Naive thymus-derived CD4-positive, alpha-beta T cell (primary cell): ENCODE measurements at regions not wholly inside any gene's neighbourhood (a gene's known extent, or its start where the extent isn't known, plus 50 kb on each side); places are given as distances from the start of the nearest gene placed in this dataset.

Experiments
- ATAC-seq: fragments of 150-1000 bp; cut with Tn5 transposase; 2 replicates; pipeline ENCODE4 v1.10.0; 2021; ENCODE audit warnings: mild to moderate bottlenecking, moderate library complexity
- CTCF ChIA-PET: fragments of 350-600 bp; sonication (Branson Sonifier 250); formaldehyde crosslinking; loops from one replicate; lab custom pipeline; 2021; ENCODE audit warnings: antibody characterized with exemption; lab: Charles Lee
- POLR2A ChIA-PET: fragments of 350-600 bp; sonication (Branson Sonifier 250); formaldehyde crosslinking; loops from one replicate; lab custom pipeline; 2021; ENCODE audit warnings: antibody characterized with exemption, inconsistent platforms; lab: Charles Lee
- DNase-seq, 9 donors: peaks; one replicate each; pipeline versions ENCODE4 v3.0.0 to v3.0.0-alpha.2; 2020 to 2022; ENCODE audit warnings: mixed read lengths in 1 of 9
- H3K27ac ChIP-seq: one replicate; pipeline ENCODE4 v1.7.0; 2013; ENCODE audit warnings: mild to moderate bottlenecking, low read depth, low read length, moderate library complexity
- H3K27me3 ChIP-seq, 2 donors: one replicate each; pipeline ENCODE4 v1.7.0; 2013; ENCODE audit warnings: low read length in 2 of 2, mild to moderate bottlenecking in 2 of 2, moderate library complexity in 2 of 2; ENCODE audit not compliant: control insufficient read depth in 2 of 2, insufficient read depth in 2 of 2
- H3K36me3 ChIP-seq, 3 experiments: 1 replicate in 2 of 3; 2 replicates in 1 of 3; pipeline ENCODE4 v1.7.0; 2013; ENCODE audit warnings: low read length in 3 of 3, mild to moderate bottlenecking in 3 of 3, moderate library complexity in 1 of 3; ENCODE audit not compliant: insufficient read depth in 3 of 3, control insufficient read depth in 2 of 3
- H3K4me1 ChIP-seq, 2 donors: one replicate each; pipeline ENCODE4 v1.7.0; 2013; ENCODE audit warnings: low read length in 2 of 2, mild to moderate bottlenecking in 2 of 2, moderate library complexity in 1 of 2; ENCODE audit not compliant: control insufficient read depth in 2 of 2, insufficient read depth in 2 of 2
- H3K4me3 ChIP-seq: 2 replicates; pipeline ENCODE4 v1.7.0; 2013; ENCODE audit warnings: mild to moderate bottlenecking, low read length
- H3K9me3 ChIP-seq, 3 experiments: 1 replicate in 2 of 3; 2 replicates in 1 of 3; pipeline ENCODE4 v1.7.0; 2013; ENCODE audit warnings: low read length in 3 of 3; ENCODE audit not compliant: control insufficient read depth in 2 of 3
- H3K27ac Mint-ChIP-seq, 9 donors: one replicate each; pipeline ENCODE4 v1.8.0; 2020 to 2022; ENCODE audit warnings: mixed read lengths in 9 of 9, mild to moderate bottlenecking in 8 of 9, moderate library complexity in 5 of 9, inconsistent platforms in 2 of 9
- H3K27me3 Mint-ChIP-seq, 5 donors: one replicate each; pipeline ENCODE4 v1.8.0; 2021 to 2022; ENCODE audit warnings: mixed read lengths in 5 of 5, mild to moderate bottlenecking in 1 of 5
- H3K36me3 Mint-ChIP-seq, 5 donors: one replicate each; pipeline ENCODE4 v1.8.0; 2020 to 2022; ENCODE audit warnings: mixed read lengths in 5 of 5, mild to moderate bottlenecking in 3 of 5, inconsistent platforms in 1 of 5
- H3K4me1 Mint-ChIP-seq, 7 donors: one replicate each; pipeline ENCODE4 v1.8.0; 2020 to 2022; ENCODE audit warnings: mixed read lengths in 7 of 7, mild to moderate bottlenecking in 3 of 7, inconsistent platforms in 1 of 7
- H3K4me3 Mint-ChIP-seq, 10 donors: one replicate each; pipeline ENCODE4 v1.8.0; 2020 to 2022; ENCODE audit warnings: mild to moderate bottlenecking in 10 of 10, mixed read lengths in 10 of 10, moderate library complexity in 6 of 10, inconsistent platforms in 2 of 10
- H3K9me3 Mint-ChIP-seq, 11 donors: one replicate each; pipeline ENCODE4 v1.8.0; 2020 to 2022; ENCODE audit warnings: mixed read lengths in 11 of 11, mild to moderate bottlenecking in 4 of 11, inconsistent platforms in 1 of 11, moderate library complexity in 1 of 11
- intact Hi-C, 2 donors: fragments of 100-400 bp; cut with micrococcal nuclease; formaldehyde crosslinking; loops; one replicate each; pipeline ENCODE4 v1.15.1; 2023

- Histone ChIP-seq H3K36me3 (no peaks in the 10 kb centered on the region), H3K27me3 (no peaks in the 10 kb centered on the region), H3K4me3 (no peak overlapping the region), H3K4me1 (no peaks in the 10 kb centered on the region), H3K27ac (no peak overlapping the region), H3K9me3 (no peaks in the 10 kb centered on the region)
- no peak for ATAC-seq
- CTCF ChIA-PET, result no interaction called here
- Mint-ChIP-seq H3K27ac (no peak overlapping the region), H3K4me1 (no peaks in the 10 kb centered on the region), H3K4me3 (no peak overlapping the region), H3K9me3 (peaks cover 0 to 3% (median 0%) of the 10 kb centered on the region in 11 donors), H3K27me3 (peaks cover 0 to 9% (median 8%) of the 10 kb centered on the region in 5 donors), H3K36me3 (no peaks in the 10 kb centered on the region)
- intact Hi-C loops, result loop anchor here in 1 of 2 donors (10.0 kb wide), 1 partner anchor 68 kb away; no protein-coding TSS in a partner anchor
- POLR2A ChIA-PET, result no interaction called here
- DNase-seq, result no peak
Measured at GRCh38 chr3:106816838-106817237, 560.4 kb upstream of the CCDC54 start.

GRCh38 chr3:106817706-106818105 lies 559.5 kb upstream of the CCDC54 start:
- Histone ChIP-seq H3K4me3 (no peak overlapping the region), H3K4me1 (no peaks in the 10 kb centered on the region), H3K9me3 (no peaks in the 10 kb centered on the region), H3K36me3 (no peaks in the 10 kb centered on the region), H3K27ac (no peak overlapping the region), H3K27me3 (no peaks in the 10 kb centered on the region)
- ChIA-PET CTCF (no interaction called here), POLR2A (no interaction called here)
- Mint-ChIP-seq H3K36me3 (no peaks in the 10 kb centered on the region), H3K4me1 (no peaks in the 10 kb centered on the region), H3K4me3 (no peak overlapping the region), H3K9me3 (peaks cover 0 to 3% (median 0%) of the 10 kb centered on the region in 11 donors), H3K27me3 (peaks cover 0 to 9% (median 8%) of the 10 kb centered on the region in 5 donors), H3K27ac (no peak overlapping the region)
- DNase-seq, result no peak
- intact Hi-C loops, result loop anchor here in 1 of 2 donors (10.0 kb wide), 1 partner anchor 67 kb away; no protein-coding TSS in a partner anchor
- ATAC-seq, result no peak

- H3K4me3 Mint-ChIP-seq, result no peak overlapping the region
- H3K36me3 Mint-ChIP-seq, result no peaks in the 10 kb centered on the region
- peaks cover 0 to 5% (median under 1%) of the 10 kb centered on the region in 5 donors for H3K27me3 Mint-ChIP-seq
- intact Hi-C loops, result loop anchor here in 1 of 2 donors (10.0 kb wide), 1 partner anchor 65 kb away; no protein-coding TSS in a partner anchor
- no peaks in the 10 kb centered on the region for H3K9me3 ChIP-seq
- ATAC-seq, result no peak
- no peak overlapping the region for H3K27ac ChIP-seq
- no peaks in the 10 kb centered on the region for H3K4me1 ChIP-seq
- H3K36me3 ChIP-seq, result no peaks in the 10 kb centered on the region
- no peak overlapping the region for H3K27ac Mint-ChIP-seq
- CTCF ChIA-PET, result no interaction called here
- no peaks in the 10 kb centered on the region for H3K27me3 ChIP-seq
- no peak overlapping the region for H3K4me3 ChIP-seq
- POLR2A ChIA-PET, result no interaction called here
- no peak for DNase-seq
- H3K4me1 Mint-ChIP-seq, result no peaks in the 10 kb centered on the region
- no peaks in the 10 kb centered on the region for H3K9me3 Mint-ChIP-seq
Measured at GRCh38 chr3:106819440-106819839, 557.8 kb upstream of the CCDC54 start.

- no peaks in the 10 kb centered on the region for H3K27me3 ChIP-seq
- no peaks in the 10 kb centered on the region for H3K36me3 Mint-ChIP-seq
- no peak overlapping the region for H3K27ac Mint-ChIP-seq
- no peaks in the 10 kb centered on the region for H3K9me3 Mint-ChIP-seq
- intact Hi-C loops, result no loop called here
- peaks cover 0 to 4% (median 0%) of the 10 kb centered on the region in 7 donors for H3K4me1 Mint-ChIP-seq
- H3K4me1 ChIP-seq, result no peaks in the 10 kb centered on the region
- H3K4me3 ChIP-seq, result no peak overlapping the region
- H3K27me3 Mint-ChIP-seq, result peaks cover 0 to 5% (median 0%) of the 10 kb centered on the region in 5 donors
- H3K9me3 ChIP-seq, result no peaks in the 10 kb centered on the region
- ATAC-seq, result no peak
- no peak overlapping the region for H3K27ac ChIP-seq
- H3K4me3 Mint-ChIP-seq, result no peak overlapping the region
- POLR2A ChIA-PET, result no interaction called here
- CTCF ChIA-PET, result no interaction called here
- H3K36me3 ChIP-seq, result no peaks in the 10 kb centered on the region
- no peak for DNase-seq
Measured at GRCh38 chr3:106820726-106821362, 556.4 kb upstream of the CCDC54 start.

- ChIA-PET POLR2A (no interaction called here), CTCF (no interaction called here)
- ATAC-seq (no peak), DNase-seq (no peak)
- no peaks in the 10 kb centered on the region for H3K27me3 ChIP-seq
- Mint-ChIP-seq H3K27me3 (peaks cover 0 to 5% (median 0%) of the 10 kb centered on the region in 5 donors), H3K27ac (no peak overlapping the region), H3K9me3 (no peaks in the 10 kb centered on the region), H3K4me3 (no peak overlapping the region), H3K4me1 (peaks cover 0 to 7% (median 0%) of the 10 kb centered on the region in 7 donors), H3K36me3 (no peaks in the 10 kb centered on the region)
- H3K27ac ChIP-seq, result no peak overlapping the region
- H3K9me3 ChIP-seq, result no peaks in the 10 kb centered on the region
- no peak overlapping the region for H3K4me3 ChIP-seq
- intact Hi-C loops, result no loop called here
- no peaks in the 10 kb centered on the region for H3K4me1 ChIP-seq
- H3K36me3 ChIP-seq, result no peaks in the 10 kb centered on the region
Measured at GRCh38 chr3:106821801-106822200, 555.4 kb upstream of the CCDC54 start.

- no peak overlapping the region for H3K4me3 Mint-ChIP-seq
- no peak for DNase-seq
- Histone ChIP-seq H3K4me3 (no peak overlapping the region), H3K27ac (no peak overlapping the region), H3K36me3 (no peaks in the 10 kb centered on the region), H3K9me3 (no peaks in the 10 kb centered on the region), H3K4me1 (no peaks in the 10 kb centered on the region), H3K27me3 (no peaks in the 10 kb centered on the region)
- H3K4me1 Mint-ChIP-seq, result peaks cover 0 to 11% (median 2%) of the 10 kb centered on the region in 7 donors
- no peak overlapping the region for H3K27ac Mint-ChIP-seq
- CTCF ChIA-PET, result no interaction called here
- no peaks in the 10 kb centered on the region for H3K36me3 Mint-ChIP-seq
- no peak for ATAC-seq
- POLR2A ChIA-PET, result no interaction called here
- intact Hi-C loops, result no loop called here
- peaks cover 0 to 2% (median 0%) of the 10 kb centered on the region in 11 donors for H3K9me3 Mint-ChIP-seq
- H3K27me3 Mint-ChIP-seq, result peaks cover 0 to 5% (median 0%) of the 10 kb centered on the region in 5 donors
Measured at GRCh38 chr3:106822204-106822603, 555.0 kb upstream of the CCDC54 start.

- Histone ChIP-seq H3K4me1 (no peaks in the 10 kb centered on the region), H3K27ac (no peak overlapping the region), H3K9me3 (no peaks in the 10 kb centered on the region), H3K27me3 (no peaks in the 10 kb centered on the region), H3K4me3 (no peak overlapping the region), H3K36me3 (no peaks in the 10 kb centered on the region)
- Mint-ChIP-seq H3K36me3 (no peaks in the 10 kb centered on the region), H3K27me3 (no peaks in the 10 kb centered on the region), H3K27ac (no peak overlapping the region), H3K9me3 (peaks cover 0 to 4% (median 0%) of the 10 kb centered on the region in 11 donors), H3K4me3 (no peak overlapping the region), H3K4me1 (peaks cover 0 to 18% (median 5%) of the 10 kb centered on the region in 7 donors)
- CTCF ChIA-PET, result no interaction called here
- DNase-seq (no peak), ATAC-seq (no peak)
- POLR2A ChIA-PET, result no interaction called here
- intact Hi-C loops, result loop anchor here in 1 of 2 donors (1.0 kb wide), 1 partner anchor 241 kb away; no protein-coding TSS in a partner anchor
Measured at GRCh38 chr3:106823701-106824100, 553.5 kb upstream of the CCDC54 start.
